ENCODE measurements at regions not wholly inside any gene's neighbourhood (a gene's known extent, or its start where the extent isn't known, plus 50 kb on each side); places are given as distances from the start of the nearest gene placed in this dataset.

- no peak for DNase-seq (ENCODE audit: low spot score)
These were observed 136.1 kb upstream of the LGALSL start for GRCh38 chr2:64317707-64318475.

GRCh38 chr2:64318476-64318748 is 135.6 kb upstream of the LGALSL start:
- DNase-seq (ENCODE audit: low spot score), result no peak

GRCh38 chr2:64319896-64320295 is 134.1 kb upstream of the LGALSL start:
- no peak for DNase-seq (ENCODE audit: low spot score)

- DNase-seq (ENCODE audit: low spot score), result no peak
These were observed 131.5 kb upstream of the LGALSL start for GRCh38 chr2:64322433-64322832.

GRCh38 chr2:64323197-64323596 is 130.8 kb upstream of the LGALSL start:
- DNase-seq (ENCODE audit: low spot score), result no peak

GRCh38 chr2:64324746-64325410 is 129.1 kb upstream of the LGALSL start:
- no peak for DNase-seq (ENCODE audit: low spot score)

GRCh38 chr2:64325477-64325851 is 128.5 kb upstream of the LGALSL start:
- DNase-seq (ENCODE audit: low spot score), result no peak

GRCh38 chr2:64325852-64326577 is 127.9 kb upstream of the LGALSL start:
- DNase-seq (ENCODE audit: low spot score), result no peak

- DNase-seq (ENCODE audit: low spot score), result no peak
These were observed 127.3 kb upstream of the LGALSL start for GRCh38 chr2:64326578-64327050.

GRCh38 chr2:64327129-64327509 is 126.8 kb upstream of the LGALSL start:
- no peak for DNase-seq (ENCODE audit: low spot score)

GRCh38 chr2:64327510-64328414 is 126.2 kb upstream of the LGALSL start:
- DNase-seq (ENCODE audit: low spot score), result peak; percentile 41

- no peak for DNase-seq (ENCODE audit: low spot score)
These were observed 125.6 kb upstream of the LGALSL start for GRCh38 chr2:64328415-64328722.

GRCh38 chr2:64328756-64329155 is 125.2 kb upstream of the LGALSL start:
- no peak for DNase-seq (ENCODE audit: low spot score)

GRCh38 chr2:64329848-64330247 is 124.1 kb upstream of the LGALSL start:
- peak; percentile 19 for DNase-seq (ENCODE audit: low spot score)

- peak; percentile 69 for DNase-seq (ENCODE audit: low spot score)
These were observed 123.5 kb upstream of the LGALSL start for GRCh38 chr2:64330281-64331113.

- no peak for DNase-seq (ENCODE audit: low spot score)
These were observed 122.8 kb upstream of the LGALSL start for GRCh38 chr2:64331114-64331645.

- DNase-seq (ENCODE audit: low spot score), result no peak
These were observed 121.9 kb upstream of the LGALSL start for GRCh38 chr2:64331849-64332699.

- DNase-seq (ENCODE audit: low spot score), result no peak
These were observed 117.8 kb upstream of the LGALSL start for GRCh38 chr2:64336171-64336570.

GRCh38 chr2:64337314-64337713 is 116.6 kb upstream of the LGALSL start:
- no peak for DNase-seq (ENCODE audit: low spot score)

GRCh38 chr2:64338108-64338507 is 115.9 kb upstream of the LGALSL start:
- DNase-seq (ENCODE audit: low spot score), result no peak
